GM21717 (cell line): ENCODE measurements at regions not wholly inside any gene's neighbourhood (a gene's known extent, or its start where the extent isn't known, plus 50 kb on each side); places are given as distances from the start of the nearest gene placed in this dataset.

Experiments used
- ATAC-seq: cut with Tn5 transposase; IDR thresholded peaks from one replicate; pipeline ENCODE4 v1.9.1; 2021; ENCODE audit warnings: mild to moderate bottlenecking, moderate library complexity; ENCODE audit not compliant: unreplicated experiment

DNA sequence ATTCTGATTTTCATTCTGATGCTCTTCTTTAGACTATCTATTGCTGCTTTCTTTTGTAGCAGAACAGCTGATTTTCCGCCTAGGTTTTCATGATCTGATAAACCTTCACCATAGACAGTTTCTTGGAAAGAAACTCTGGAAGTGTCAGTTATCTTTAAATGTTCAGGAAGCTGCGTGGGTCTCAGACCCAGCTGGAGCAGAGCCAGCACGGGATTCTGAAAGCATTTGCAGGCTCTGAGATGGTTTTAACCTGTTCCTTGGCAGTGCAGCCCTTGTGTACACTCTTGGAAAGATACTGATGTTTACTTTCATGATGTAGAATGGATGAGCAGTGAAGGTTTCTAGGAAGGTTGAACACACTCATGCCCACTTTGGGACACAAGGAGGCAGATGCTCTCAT, 178.0 kb upstream of the DMRT1 start:
- ATAC-seq, result no peak

DNA sequence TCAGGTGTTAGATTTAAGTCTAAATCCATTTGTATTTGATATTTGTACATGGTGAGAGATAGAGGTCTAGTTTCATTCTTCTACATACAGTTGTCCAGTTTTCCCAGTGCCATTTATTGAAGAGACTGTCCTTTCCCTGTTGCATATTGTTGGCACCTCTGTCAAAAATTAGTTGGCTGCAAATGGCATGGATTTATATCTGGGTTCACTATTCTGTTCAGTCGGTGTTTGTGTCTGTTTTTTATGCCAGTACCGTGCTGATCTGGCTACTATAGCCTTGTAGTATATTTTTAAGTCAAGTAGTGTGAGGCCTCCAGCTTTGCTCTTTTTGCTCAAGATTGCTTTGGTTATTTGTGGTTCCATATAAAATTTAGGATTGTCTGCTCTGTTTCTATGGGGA, 176.2 kb upstream of the DMRT1 start:
- ATAC-seq, result no peak

DNA sequence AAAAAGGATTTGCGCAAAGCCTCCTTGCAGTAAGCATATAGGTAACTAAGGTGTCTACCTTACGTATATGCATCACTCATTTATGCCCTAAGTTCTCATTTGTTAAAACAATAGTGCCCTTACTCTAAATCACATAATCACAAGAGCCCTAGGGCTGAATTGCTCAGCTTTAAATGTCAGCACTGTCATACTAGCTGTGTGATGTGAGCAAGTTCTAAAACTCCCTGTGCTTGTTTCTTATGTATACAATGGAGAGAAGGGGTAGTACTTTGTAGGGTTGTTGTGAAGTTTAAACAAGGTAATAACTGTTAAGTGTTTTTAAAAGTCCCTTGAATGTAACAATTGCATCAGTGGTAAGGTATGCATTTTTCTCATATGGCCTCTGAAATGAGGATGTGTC, 169.5 kb upstream of the DMRT1 start:
- no peak for ATAC-seq

DNA sequence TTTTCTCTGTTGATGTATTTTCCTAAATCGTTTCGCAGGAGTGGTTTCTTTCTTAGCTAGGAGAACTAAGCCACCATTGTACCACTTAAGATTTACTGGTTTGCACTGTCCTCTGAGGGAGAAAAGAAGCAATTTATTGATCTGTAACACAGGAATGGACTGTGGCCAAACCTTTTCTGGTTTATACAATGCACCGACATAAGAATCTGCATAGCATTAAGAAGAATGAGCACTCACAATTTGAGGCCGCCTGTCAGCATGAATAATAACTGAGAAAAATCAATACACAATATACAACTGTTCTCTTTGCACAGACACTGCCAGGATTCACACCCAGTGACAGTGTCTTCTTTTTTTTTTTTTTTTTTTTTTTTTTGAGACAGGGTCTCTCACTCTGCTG, 168.6 kb upstream of the DMRT1 start:
- no peak for ATAC-seq

DNA sequence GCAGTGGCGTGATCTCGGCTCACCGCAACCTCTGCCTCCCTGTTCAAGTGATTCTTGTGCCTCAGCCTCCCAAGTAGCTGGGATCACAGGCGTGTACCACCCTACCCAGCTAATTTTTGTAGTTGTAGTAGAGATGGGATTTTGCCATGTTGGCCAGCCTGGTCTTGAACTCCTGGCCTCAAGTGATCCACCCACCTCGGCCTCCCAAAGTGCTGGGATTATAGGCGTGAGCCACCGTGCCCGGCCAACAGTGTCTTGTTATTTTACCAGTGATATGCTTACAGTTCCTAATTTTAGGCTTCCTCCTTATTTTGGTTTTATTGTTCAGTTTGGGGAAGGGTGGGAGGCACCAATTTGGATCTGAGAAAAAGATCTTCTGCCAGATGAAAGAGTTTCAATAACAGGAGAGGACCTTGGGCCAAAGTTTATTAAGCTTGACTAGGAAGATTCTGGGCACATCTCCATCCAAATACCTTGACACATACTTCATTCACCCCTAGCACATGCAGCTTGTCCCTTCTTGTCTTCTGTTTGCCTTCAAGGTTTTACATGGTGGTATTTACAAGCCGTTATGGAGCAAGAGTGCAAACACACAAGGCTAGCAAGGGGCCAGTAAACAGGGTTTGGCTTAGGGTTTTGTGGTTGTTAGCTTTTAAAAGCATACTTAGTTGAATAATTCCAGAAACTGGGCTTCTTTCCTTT, 168.1 kb upstream of the DMRT1 start:
- no peak for ATAC-seq

DNA sequence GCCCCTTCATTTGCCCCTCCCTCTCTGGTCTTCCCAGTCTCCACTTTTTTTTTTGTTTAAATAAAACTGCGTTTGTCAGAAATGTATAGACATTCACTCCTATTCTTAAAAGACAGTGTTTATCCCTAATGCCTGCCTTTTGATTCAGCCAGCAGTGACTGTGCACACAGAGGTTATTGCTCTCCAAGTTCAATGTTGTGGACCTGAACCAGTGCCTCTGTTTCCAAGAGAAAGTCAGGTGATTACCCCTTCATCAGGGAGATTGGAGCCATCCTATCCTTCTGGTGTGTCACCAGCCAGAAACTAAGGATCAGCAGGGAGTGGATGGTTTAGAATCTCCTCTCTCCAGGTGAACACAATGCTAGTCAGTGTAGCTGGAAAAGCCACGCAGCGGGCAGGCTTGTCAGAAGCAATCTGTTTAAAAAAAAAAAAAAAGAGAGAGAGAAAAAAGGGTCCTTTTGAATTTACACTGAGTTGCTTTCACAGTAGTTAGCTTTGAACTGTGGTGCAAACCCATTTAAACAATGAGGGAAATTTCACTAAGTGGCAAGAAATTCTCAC, 167.5 kb upstream of the DMRT1 start:
- no peak for ATAC-seq

DNA sequence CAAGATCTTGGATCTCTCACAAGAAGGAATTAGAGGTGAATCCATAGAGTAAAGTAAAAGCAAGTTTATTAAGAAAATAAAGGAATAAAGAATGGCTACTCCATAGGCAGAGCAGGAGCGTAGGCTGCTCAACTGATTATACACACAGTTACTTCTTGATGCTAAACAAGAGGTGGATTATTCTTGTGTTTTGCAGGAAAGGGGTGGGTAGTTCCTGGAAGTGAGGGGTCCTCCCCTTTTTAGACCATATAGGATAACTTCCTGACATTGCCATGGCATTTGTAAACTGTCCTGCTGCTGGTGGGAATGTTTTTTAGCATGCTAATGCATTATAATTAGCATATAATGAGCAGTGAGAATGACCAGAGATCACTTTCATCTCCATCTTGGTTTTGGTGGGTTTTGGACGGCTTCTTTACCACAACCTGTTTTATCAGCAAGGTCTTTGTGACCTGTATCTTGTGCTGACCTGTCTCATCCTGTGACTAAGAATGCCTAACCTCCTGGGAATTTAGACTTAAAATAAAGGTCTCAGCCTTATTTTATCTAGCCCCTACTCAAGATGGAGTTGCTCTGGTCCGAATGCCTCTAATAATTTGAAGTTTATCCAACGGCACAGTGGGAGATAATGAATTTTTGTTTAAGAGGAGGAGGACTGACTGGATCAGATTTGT, 165.7 kb upstream of the DMRT1 start:
- ATAC-seq, result no peak

DNA sequence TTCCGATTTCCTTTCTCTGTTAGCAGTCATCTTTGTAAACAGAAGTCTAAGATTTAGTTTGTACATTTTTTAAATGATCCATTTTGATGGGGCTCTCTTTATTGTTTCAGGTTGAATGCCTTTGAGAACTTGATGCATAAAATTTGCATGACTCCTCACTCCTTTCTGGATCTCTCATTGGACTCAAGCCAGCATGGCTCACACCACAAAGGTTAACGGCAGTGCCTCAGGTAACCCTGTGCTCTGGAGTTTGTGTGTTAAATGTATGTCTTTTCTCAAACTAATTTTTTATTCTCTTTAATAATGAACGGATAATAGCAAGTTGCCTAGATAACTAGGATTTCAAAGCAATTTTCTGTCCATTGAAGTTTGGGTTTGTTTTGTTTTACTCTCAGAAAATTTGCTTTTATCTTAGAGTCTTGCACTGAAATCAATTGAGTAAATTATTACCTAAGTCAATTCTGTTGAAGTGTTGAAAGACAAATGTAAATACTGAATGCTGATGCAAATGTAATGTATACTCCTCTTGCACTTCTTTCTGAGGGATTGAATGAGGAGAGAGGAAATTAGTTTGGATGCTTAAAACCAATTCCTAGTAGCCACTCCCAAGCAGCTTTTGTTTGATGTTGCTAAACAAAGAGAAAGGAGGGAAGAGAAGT, 164.6 kb upstream of the DMRT1 start:
- ATAC-seq, result no peak

DNA sequence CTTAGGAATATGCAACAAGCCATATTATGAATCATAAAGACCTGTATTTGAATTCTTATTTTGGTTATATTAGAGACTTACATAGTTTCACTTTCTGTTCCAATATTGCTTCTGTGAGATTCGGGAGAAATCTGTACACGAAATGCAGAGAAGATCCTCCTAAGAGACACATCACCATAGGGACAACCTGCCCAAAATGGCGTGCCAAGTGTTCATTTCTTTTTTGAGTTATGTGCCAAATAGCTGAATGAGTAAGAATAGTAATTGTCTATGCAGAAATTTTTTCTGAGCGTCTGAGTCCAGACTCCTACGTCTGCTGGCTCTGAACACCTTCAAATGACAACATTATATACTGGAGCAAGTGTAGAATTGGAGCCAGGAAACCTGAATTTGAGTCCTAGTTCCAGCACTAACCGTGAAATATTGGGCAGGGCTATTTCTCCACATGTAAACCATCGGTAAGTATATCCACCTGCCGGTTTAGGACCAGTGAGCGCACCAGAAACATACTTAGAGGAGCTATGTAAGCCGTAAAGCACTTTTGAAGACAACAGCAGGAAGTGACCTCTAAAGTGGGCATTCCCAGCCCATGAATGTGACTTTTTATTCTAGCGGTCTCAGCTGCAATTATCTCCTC, 163.9 kb upstream of the DMRT1 start:
- no peak for ATAC-seq

DNA sequence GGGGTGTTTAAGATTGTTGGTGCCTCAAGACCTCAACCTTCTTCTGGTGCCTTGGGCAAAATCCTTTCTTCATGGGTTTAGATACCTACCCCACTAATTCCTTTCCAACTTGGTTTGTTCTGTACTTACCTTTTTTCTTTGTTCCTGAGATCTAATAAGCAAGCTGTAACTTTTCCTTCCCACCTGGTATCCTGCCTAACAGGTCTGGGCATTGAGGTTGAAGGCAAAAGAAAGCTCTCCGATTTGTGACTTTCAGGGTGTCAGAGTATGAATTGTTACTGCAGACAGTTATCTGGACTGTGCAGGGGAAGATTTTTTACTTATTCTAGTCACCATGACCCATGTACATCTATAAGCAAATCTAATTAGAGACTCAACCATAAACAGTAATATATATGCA, 162.6 kb upstream of the DMRT1 start:
- no peak for ATAC-seq

DNA sequence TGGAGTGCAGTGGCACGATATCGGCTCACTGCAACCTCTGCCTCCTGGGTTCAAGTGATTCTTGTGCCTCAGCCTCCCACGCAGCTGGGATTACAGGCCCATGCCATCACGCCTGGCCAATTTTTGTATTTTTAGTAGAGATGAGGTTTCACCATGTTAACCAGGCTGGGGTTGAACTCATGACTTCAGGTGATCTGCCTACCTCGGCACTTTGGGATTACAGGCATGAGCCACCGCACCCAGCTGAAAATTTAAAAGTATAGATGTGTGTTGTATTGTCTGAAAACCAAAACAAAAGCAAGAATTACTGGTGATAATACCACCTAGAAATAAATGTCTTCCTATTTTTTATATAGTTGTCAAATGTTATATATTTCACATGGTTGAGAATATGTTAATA, 162.0 kb upstream of the DMRT1 start:
- no peak for ATAC-seq

DNA sequence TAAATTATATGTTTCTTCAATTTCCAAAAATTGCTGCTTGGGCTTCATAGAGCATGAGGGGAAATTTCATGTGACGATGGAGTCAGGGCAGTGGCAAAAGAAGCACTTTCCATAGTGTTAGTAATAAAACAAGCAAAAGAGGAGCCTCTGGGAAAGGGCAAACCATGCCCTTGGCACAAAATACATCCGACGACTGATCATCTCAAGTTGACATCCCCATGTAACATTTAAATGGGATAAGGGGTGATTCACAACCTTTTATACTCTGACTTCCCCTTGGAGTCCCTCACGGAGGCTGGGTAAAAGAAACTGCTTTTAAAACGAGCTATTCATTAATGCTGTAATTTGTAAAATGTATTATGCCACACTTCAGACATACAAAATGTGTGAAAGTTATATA, 161.4 kb upstream of the DMRT1 start:
- ATAC-seq, result no peak

DNA sequence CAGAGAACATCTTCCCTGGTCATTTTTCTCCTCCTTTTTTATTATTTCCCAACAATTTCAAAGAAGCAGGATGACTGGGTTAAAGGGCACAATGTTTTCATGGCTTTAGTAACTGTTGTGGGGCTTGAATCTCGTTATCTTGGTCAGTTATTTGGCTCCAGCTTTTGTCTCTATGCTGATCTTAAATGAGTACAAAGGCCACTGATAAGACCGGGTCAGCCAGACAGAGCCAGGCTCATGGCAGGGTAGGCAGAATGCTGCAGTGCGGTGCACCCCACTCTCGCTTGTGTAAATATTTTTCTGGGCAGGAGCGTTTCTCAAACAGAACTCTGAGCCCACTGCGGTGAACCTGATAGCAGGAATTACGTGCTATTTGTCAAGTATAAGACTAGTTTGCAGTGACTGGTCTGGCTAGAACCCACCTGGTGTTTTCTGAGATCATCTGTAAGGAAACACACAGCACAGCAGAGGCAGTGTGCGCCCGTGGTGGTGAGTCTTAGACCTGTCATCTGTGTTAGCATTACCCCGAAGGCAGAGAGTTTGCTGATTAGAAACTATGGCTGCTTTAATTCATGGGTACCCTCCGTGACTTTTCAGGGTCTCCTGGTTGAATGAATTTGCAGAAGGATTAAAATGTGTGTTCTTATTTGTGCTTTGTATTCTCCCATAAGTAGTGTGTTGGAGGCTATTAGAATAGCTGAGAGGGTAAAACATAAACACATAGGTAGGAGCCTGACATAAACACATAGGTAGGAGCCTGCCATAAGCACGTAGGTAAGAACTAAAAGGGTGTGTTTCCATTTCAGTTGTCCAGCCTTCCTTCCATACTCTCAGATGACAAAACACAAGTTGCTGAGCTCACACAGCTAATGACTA, 158.6 kb upstream of the DMRT1 start:
- no peak for ATAC-seq

DNA sequence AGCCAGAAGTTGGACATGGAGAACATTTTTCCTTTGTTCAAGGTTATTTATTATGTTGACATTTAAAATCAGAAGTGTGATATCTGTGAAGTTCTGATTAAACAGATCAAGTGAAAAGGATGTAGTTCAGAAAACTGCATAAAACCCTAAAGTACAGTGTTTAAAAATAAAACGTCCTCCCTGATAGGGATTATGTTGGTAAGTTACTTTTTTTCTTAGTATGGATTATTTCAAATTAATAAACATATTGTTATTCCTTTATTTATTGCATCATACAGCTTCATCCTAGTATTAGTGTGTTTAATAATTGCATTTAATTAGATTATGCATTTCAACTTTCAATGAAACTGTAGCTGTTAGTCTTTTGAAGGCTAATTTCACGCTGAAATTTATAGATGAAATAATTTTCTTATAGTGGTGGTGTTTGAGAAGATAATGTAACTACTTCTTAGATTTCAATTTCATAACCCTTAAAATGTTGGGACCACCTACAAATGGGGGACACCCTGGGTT, 157.9 kb upstream of the DMRT1 start:
- ATAC-seq, result no peak

DNA sequence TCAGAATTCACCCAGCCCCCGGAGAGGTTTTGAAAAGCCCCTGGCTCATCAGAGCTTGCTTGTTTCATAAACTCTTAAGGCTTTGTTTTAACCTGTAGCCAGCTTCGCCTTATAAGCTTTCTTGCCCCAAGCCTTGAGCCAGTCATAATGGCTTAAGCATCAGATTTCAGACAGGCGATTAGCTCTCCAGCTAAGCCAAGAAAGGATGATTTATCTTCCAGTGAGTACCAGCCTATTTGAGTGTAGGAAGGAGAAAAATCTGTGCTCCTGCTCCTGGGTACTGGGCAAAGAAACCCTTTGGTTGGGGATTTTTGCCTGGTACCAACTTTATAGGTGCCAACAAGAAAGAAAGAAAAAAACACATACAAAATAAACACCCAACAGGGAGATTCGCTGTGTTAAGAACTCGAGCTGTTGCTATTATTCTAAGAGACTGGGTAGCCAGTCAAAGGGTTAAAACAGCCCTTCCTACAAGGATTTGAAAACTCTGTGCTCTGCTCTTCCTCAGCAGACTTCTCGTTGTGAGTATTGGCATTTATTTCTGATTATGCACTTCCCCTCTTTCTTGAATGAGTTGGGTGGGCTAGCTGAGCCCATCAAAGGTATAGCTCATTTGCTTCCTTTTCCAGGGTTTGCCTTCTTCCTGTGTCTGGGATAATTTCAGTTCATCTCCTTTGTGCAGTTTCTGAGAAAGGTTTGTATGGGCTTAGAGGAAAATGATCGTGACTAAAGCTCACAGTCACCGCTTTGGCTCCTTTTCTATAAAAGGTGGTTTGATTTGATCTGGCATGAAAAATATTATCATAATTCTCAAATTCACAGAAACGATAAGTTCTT, 157.2 kb upstream of the DMRT1 start:
- no peak for ATAC-seq

DNA sequence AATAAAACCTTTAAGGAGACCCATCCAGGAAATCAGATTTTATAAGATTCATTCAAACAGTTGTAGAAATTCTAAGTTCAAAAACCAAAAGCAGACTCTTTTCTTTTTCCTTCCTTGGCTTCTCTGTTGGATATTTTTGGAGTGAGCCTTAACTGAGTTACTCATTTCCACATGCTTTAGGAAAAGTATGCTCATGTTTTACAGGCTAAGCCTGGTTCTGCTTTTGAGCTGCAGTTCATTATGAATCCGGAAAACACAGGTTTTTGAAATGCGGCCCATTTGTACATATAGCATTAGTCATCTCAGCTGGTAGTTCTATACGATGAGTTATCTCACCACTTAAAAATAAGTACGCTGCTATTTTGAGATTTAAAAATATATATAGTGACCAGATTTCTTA, 156.6 kb upstream of the DMRT1 start:
- no peak for ATAC-seq

DNA sequence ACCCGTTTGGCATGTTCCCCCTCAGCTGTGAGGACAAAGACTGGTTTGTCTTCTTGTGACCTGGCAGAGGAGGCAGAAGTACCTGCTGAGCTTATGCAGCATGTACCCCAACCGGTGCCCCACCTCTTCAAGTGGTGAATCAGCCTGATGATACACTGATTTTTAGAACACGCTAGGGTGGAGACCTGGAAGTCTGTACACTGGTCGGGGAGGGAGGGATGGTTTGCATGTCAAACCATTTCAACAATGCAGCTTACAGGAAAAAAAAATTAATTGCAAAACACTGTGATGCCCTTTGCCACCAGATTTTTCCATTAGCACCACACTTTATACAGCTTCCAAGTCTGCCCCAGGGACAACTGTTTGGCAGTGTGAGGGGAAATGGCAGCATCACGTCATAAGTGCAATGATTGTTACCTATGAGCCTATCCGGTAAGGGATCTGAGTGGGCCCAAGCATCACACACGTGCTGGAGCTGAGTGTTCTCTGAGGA, 155.1 kb upstream of the DMRT1 start:
- no peak for ATAC-seq

DNA sequence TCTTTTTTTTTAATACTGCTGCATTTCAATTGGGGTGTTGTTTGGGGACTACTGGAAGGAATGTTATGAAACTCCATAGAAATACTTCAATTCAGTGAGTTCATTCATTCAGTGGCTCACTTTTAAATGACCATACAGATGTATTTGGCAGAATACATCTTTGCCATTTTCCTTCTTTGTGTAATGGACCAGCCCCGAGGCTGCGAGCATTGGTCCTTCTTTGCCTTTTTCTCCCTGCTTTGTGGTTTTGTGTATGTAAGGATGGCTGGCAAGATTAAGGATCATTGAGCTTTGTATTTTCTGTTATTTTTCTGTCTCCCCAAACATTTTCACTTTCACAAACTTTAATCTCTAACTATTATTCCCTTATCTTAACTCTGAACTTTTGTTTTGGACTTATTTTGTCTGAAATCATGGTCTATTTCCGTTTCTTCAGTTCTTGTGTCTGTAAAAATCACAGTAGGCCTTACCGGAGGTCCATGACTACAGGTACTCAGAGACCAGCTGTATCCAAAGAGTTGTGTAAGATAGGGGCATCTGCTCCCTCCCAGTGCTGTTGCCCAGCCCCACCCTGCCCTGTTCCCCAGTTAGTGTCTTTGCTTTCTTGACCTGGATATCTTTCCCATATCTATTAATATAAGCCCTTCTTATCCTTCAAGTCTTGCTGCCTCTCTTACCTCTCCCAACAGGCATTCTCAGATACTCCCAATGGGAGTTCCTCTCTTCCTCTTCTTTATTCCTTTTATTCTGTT, 154.3 kb upstream of the DMRT1 start:
- no peak for ATAC-seq

DNA sequence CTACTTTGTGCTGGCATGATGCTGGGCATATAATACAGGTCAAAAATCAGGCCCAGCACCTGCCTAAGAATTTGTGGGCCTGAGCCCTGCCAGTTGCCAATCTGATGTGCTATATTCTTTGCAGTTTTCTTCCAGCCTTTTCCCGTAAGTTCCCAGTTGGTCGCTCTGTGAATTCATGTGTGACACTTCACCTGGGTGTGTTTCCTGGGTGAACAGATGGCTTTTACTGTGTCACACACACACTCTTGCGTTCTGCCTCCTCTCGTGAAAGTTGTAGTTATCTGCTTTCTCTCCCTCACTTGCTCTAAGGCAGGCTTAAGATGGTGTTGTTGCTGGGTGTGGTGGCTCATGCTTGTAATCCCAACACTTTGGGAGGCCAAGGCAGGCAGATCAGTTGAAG, 153.5 kb upstream of the DMRT1 start:
- no peak for ATAC-seq
